ENCODE measurements at regions not wholly inside any gene's neighbourhood (a gene's known extent, or its start where the extent isn't known, plus 50 kb on each side); places are given as distances from the start of the nearest gene placed in this dataset.

- TF ChIP-seq CTCF (IDR thresholded peaks at IDR 0.05; ENCODE audit: insufficient read depth, low read length, poor library complexity, severe bottlenecking): no peak
- no peak for TF ChIP-seq EZH2phosphoT487 (conservative IDR thresholded peaks at IDR 0.05; ENCODE audit: low read length)
Observed at GRCh38 chr6:102660303-102660702, 1266.8 kb downstream of the GRIK2 start.
